ENCODE measurements at regions not wholly inside any gene's neighbourhood (a gene's known extent, or its start where the extent isn't known, plus 50 kb on each side); places are given as distances from the start of the nearest gene placed in this dataset.

- Histone ChIP-seq H3K27ac (ENCODE audit: low read depth) (no peak overlapping the region), H3K4me3 (no peak overlapping the region), H3K9me2 (ENCODE audit: insufficient read depth) (peaks cover 10% of the 10 kb centered on the region), H3K36me3 (ENCODE audit: insufficient read depth) (no peaks in the 10 kb centered on the region), H3K79me2 (replicated peaks; ENCODE audit: insufficient read depth) (no peaks in the 10 kb centered on the region), H4K20me1 (replicated peaks; ENCODE audit: insufficient read depth) (no peaks in the 10 kb centered on the region), H3K4me1 (ENCODE audit: insufficient read depth) (no peaks in the 10 kb centered on the region), H3K27me3 (ENCODE audit: insufficient read depth) (no peaks in the 10 kb centered on the region), H3K4me2 (no peak overlapping the region), H3F3A (replicated peaks; ENCODE audit: low read depth) (no peaks in the 10 kb centered on the region), H2AFZ (0 out of 2 replicates have a peak overlapping the region, but pooled peaks have one; percentile 0)
- Mint-ChIP-seq H3K4me1 (no peaks in the 10 kb centered on the region; the same call in 1 of the 3 replicates), H3K27me3 (ENCODE audit: insufficient read depth, low read depth, poor library complexity) (no peaks in the 10 kb centered on the region), H3K27ac (no peak overlapping the region; the same call in 1 of the 2 replicates), H3K4me3 (no peak overlapping the region), H3K36me3 (ENCODE audit: low read depth) (peaks cover 8% of the 10 kb centered on the region; the same call in 1 of the 3 replicates), H3K9me3 (peaks cover 18% of the 10 kb centered on the region)
- no peak for ATAC-seq
- peak; percentile 28 for DNase-seq (ENCODE audit: low spot score)
- TF ChIP-seq EZH2phosphoT487 (IDR thresholded peaks at IDR 0.05; ENCODE audit: unreplicated experiment): no peak
Observed at GRCh38 chr4:63105839-63106238, 1303.4 kb downstream of the TECRL start.

GRCh38 chr4:63090641-63091040 lies 1318.6 kb downstream of the TECRL start:
- H2AFZ ChIP-seq: no peak overlapping the region
- H3F3A ChIP-seq (replicated peaks; ENCODE audit: low read depth): no peaks in the 10 kb centered on the region
- no peak overlapping the region for H3K4me2 ChIP-seq
- H3K27ac ChIP-seq (ENCODE audit: low read depth): no peak overlapping the region
- Mint-ChIP-seq H3K4me3 (no peak overlapping the region), H3K9me3 (no peaks in the 10 kb centered on the region), H3K27me3 (ENCODE audit: insufficient read depth, low read depth, poor library complexity) (no peaks in the 10 kb centered on the region), H3K27ac (no peak overlapping the region), H3K36me3 (ENCODE audit: low read depth) (no peaks in the 10 kb centered on the region), H3K4me1 (no peaks in the 10 kb centered on the region)
- H3K27me3 ChIP-seq (ENCODE audit: insufficient read depth): no peaks in the 10 kb centered on the region
- no peaks in the 10 kb centered on the region for H3K36me3 ChIP-seq (ENCODE audit: insufficient read depth)
- no peaks in the 10 kb centered on the region for H3K4me1 ChIP-seq (ENCODE audit: insufficient read depth)
- H3K4me3 ChIP-seq: no peak overlapping the region
- DNase-seq (ENCODE audit: low spot score) (no peak), ATAC-seq (no peak)
- H3K9me2 ChIP-seq (ENCODE audit: insufficient read depth): no peaks in the 10 kb centered on the region; the same call in 1 of the 2 replicates
- H4K20me1 ChIP-seq (replicated peaks; ENCODE audit: insufficient read depth): no peaks in the 10 kb centered on the region
- H3K79me2 ChIP-seq (replicated peaks; ENCODE audit: insufficient read depth): no peaks in the 10 kb centered on the region
- TF ChIP-seq EZH2phosphoT487 (IDR thresholded peaks at IDR 0.05; ENCODE audit: unreplicated experiment) (no peak), ZNF331 (CRISPR knock-in tag; IDR thresholded peaks at IDR 0.05; ENCODE audit: low read depth) (no peak), NANOG (IDR thresholded peaks at IDR 0.05; ENCODE audit: borderline replicate concordance) (no peak), CREB1 (CRISPR knock-in tag; IDR thresholded peaks at IDR 0.05; ENCODE audit: low read depth) (no peak), ZNF462 (CRISPR knock-in tag; IDR thresholded peaks at IDR 0.05) (no peak), STAT1 (IDR thresholded peaks at IDR 0.05; ENCODE audit: unreplicated experiment) (no peak), JUNB (IDR thresholded peaks at IDR 0.05; ENCODE audit: unreplicated experiment) (no peak), CTCF (conservative IDR thresholded peaks at IDR 0.05; ENCODE audit: low read depth in 2 of 2) (no peak), ZNF114 (CRISPR knock-in tag; IDR thresholded peaks at IDR 0.05) (no peak), REST (IDR thresholded peaks at IDR 0.05; ENCODE audit: unreplicated experiment) (no peak), POLR2AphosphoS5 (IDR thresholded peaks at IDR 0.05; ENCODE audit: low read depth) (no peak)
